ENCODE measurements at regions not wholly inside any gene's neighbourhood (a gene's known extent, or its start where the extent isn't known, plus 50 kb on each side); places are given as distances from the start of the nearest gene placed in this dataset.
A peak's percentile ranks its signal among the peaks of the same experiment; 100 is the strongest.

GRCh38 chr4:81814987-81815541 is 343.4 kb upstream of the RASGEF1B start:
- no peak overlapping the region for H3K27ac Mint-ChIP-seq
- no peak overlapping the region for H3K4me3 Mint-ChIP-seq
- intact Hi-C loops (cut with micrococcal nuclease) = no loop called here
- no peaks in the 10 kb centered on the region for H3K36me3 Mint-ChIP-seq (ENCODE audit: low read depth)
- no peak for DNase-seq (ENCODE audit: low spot score)
- H3K4me1 Mint-ChIP-seq (ENCODE audit: low read depth) = no peaks in the 10 kb centered on the region
- no peaks in the 10 kb centered on the region for H3K9me3 Mint-ChIP-seq
- peaks cover 8% of the 10 kb centered on the region for H3K27me3 Mint-ChIP-seq (ENCODE audit: insufficient read depth)

- no peak overlapping the region for H3K4me3 Mint-ChIP-seq
These were observed 340.0 kb upstream of the RASGEF1B start for GRCh38 chr4:81811562-81812293.

GRCh38 chr4:81808011-81808672 is 336.4 kb upstream of the RASGEF1B start:
- intact Hi-C loops (cut with micrococcal nuclease) = no loop called here
- Mint-ChIP-seq H3K27ac (no peak overlapping the region), H3K27me3 (ENCODE audit: insufficient read depth) (no peaks in the 10 kb centered on the region), H3K4me1 (ENCODE audit: low read depth) (no peaks in the 10 kb centered on the region), H3K9me3 (no peaks in the 10 kb centered on the region), H3K36me3 (ENCODE audit: low read depth) (no peaks in the 10 kb centered on the region), H3K4me3 (no peak overlapping the region)
- DNase-seq (ENCODE audit: low spot score) = no peak

More at GRCh38 chr4:81811562-81812293, 340.0 kb upstream of the RASGEF1B start:
- no peaks in the 10 kb centered on the region for H3K4me1 Mint-ChIP-seq (ENCODE audit: low read depth)
- H3K27ac Mint-ChIP-seq = no peak overlapping the region
- H3K27me3 Mint-ChIP-seq (ENCODE audit: insufficient read depth) = peaks cover 4% of the 10 kb centered on the region
- no peaks in the 10 kb centered on the region for H3K9me3 Mint-ChIP-seq
- intact Hi-C loops (cut with micrococcal nuclease) = no loop called here
- no peaks in the 10 kb centered on the region for H3K36me3 Mint-ChIP-seq (ENCODE audit: low read depth)
- no peak for DNase-seq (ENCODE audit: low spot score)

GRCh38 chr4:81807386-81807785 is 335.7 kb upstream of the RASGEF1B start:
- no peaks in the 10 kb centered on the region for H3K9me3 Mint-ChIP-seq
- H3K4me1 Mint-ChIP-seq (ENCODE audit: low read depth) = no peaks in the 10 kb centered on the region
- intact Hi-C loops (cut with micrococcal nuclease) = no loop called here
- no peaks in the 10 kb centered on the region for H3K36me3 Mint-ChIP-seq (ENCODE audit: low read depth)
- H3K4me3 Mint-ChIP-seq = no peak overlapping the region
- DNase-seq (ENCODE audit: low spot score) = no peak
- H3K27me3 Mint-ChIP-seq (ENCODE audit: insufficient read depth) = peaks cover 2% of the 10 kb centered on the region
- H3K27ac Mint-ChIP-seq = no peak overlapping the region

- H3K36me3 Mint-ChIP-seq (ENCODE audit: low read depth) = no peaks in the 10 kb centered on the region
- peaks cover 2% of the 10 kb centered on the region for H3K27me3 Mint-ChIP-seq (ENCODE audit: insufficient read depth)
- intact Hi-C loops (cut with micrococcal nuclease) = no loop called here
- no peaks in the 10 kb centered on the region for H3K9me3 Mint-ChIP-seq
- H3K4me1 Mint-ChIP-seq (ENCODE audit: low read depth) = no peaks in the 10 kb centered on the region
- no peak overlapping the region for H3K4me3 Mint-ChIP-seq
- no peak overlapping the region for H3K27ac Mint-ChIP-seq
- no peak for DNase-seq (ENCODE audit: low spot score)
These were observed 334.8 kb upstream of the RASGEF1B start for GRCh38 chr4:81806485-81806884.

GRCh38 chr4:81804849-81805248 is 333.1 kb upstream of the RASGEF1B start:
- H3K27ac Mint-ChIP-seq = no peak overlapping the region
- H3K4me3 Mint-ChIP-seq = no peak overlapping the region
- DNase-seq (ENCODE audit: low spot score) = no peak
- no peaks in the 10 kb centered on the region for H3K4me1 Mint-ChIP-seq (ENCODE audit: low read depth)
- no peaks in the 10 kb centered on the region for H3K36me3 Mint-ChIP-seq (ENCODE audit: low read depth)
- intact Hi-C loops (cut with micrococcal nuclease) = no loop called here
- H3K9me3 Mint-ChIP-seq = no peaks in the 10 kb centered on the region
- peaks cover 2% of the 10 kb centered on the region for H3K27me3 Mint-ChIP-seq (ENCODE audit: insufficient read depth)

- peaks cover 2% of the 10 kb centered on the region for H3K27me3 Mint-ChIP-seq (ENCODE audit: insufficient read depth)
- H3K4me3 Mint-ChIP-seq = no peak overlapping the region
- no peaks in the 10 kb centered on the region for H3K36me3 Mint-ChIP-seq (ENCODE audit: low read depth)
- peaks cover 5% of the 10 kb centered on the region for H3K9me3 Mint-ChIP-seq
- intact Hi-C loops (cut with micrococcal nuclease) = no loop called here
- no peaks in the 10 kb centered on the region for H3K4me1 Mint-ChIP-seq (ENCODE audit: low read depth)
- no peak overlapping the region for H3K27ac Mint-ChIP-seq
- DNase-seq (ENCODE audit: low spot score) = no peak
These were observed 330.7 kb upstream of the RASGEF1B start for GRCh38 chr4:81802285-81802846.

- peaks cover 13% of the 10 kb centered on the region for H3K9me3 Mint-ChIP-seq
- H3K27ac Mint-ChIP-seq = no peak overlapping the region
- no peak for DNase-seq (ENCODE audit: low spot score)
- H3K36me3 Mint-ChIP-seq (ENCODE audit: low read depth) = no peaks in the 10 kb centered on the region
- intact Hi-C loops (cut with micrococcal nuclease) = no loop called here
- peaks cover 8% of the 10 kb centered on the region for H3K4me1 Mint-ChIP-seq (ENCODE audit: low read depth)
- H3K27me3 Mint-ChIP-seq (ENCODE audit: insufficient read depth) = peaks cover 2% of the 10 kb centered on the region
- H3K4me3 Mint-ChIP-seq = no peak overlapping the region
These were observed 327.7 kb upstream of the RASGEF1B start for GRCh38 chr4:81799371-81799770.

- H3K9me3 Mint-ChIP-seq = peaks cover 13% of the 10 kb centered on the region
- H3K4me3 Mint-ChIP-seq = no peak overlapping the region
- no peaks in the 10 kb centered on the region for H3K36me3 Mint-ChIP-seq (ENCODE audit: low read depth)
- H3K4me1 Mint-ChIP-seq (ENCODE audit: low read depth) = peaks cover 8% of the 10 kb centered on the region
- H3K27me3 Mint-ChIP-seq (ENCODE audit: insufficient read depth) = peaks cover 3% of the 10 kb centered on the region
- no peak for DNase-seq (ENCODE audit: low spot score)
- H3K27ac Mint-ChIP-seq = peak overlapping the region; percentile 24
- intact Hi-C loops (cut with micrococcal nuclease) = no loop called here
These were observed 325.3 kb upstream of the RASGEF1B start for GRCh38 chr4:81796790-81797528.

GRCh38 chr4:81792521-81792920 is 320.8 kb upstream of the RASGEF1B start:
- Mint-ChIP-seq H3K27ac (no peak overlapping the region), H3K27me3 (ENCODE audit: insufficient read depth) (peaks cover 5% of the 10 kb centered on the region), H3K9me3 (peaks cover 10% of the 10 kb centered on the region), H3K4me3 (no peak overlapping the region), H3K36me3 (ENCODE audit: low read depth) (no peaks in the 10 kb centered on the region), H3K4me1 (ENCODE audit: low read depth) (peaks cover 14% of the 10 kb centered on the region)
- DNase-seq (ENCODE audit: low spot score) = no peak
- intact Hi-C loops (cut with micrococcal nuclease) = no loop called here

GRCh38 chr4:81790477-81790876 is 318.8 kb upstream of the RASGEF1B start:
- H3K9me3 Mint-ChIP-seq = no peaks in the 10 kb centered on the region
- no peak for DNase-seq (ENCODE audit: low spot score)
- H3K27ac Mint-ChIP-seq = no peak overlapping the region
- H3K4me3 Mint-ChIP-seq = no peak overlapping the region
- H3K4me1 Mint-ChIP-seq (ENCODE audit: low read depth) = peaks cover 24% of the 10 kb centered on the region
- H3K36me3 Mint-ChIP-seq (ENCODE audit: low read depth) = no peaks in the 10 kb centered on the region
- H3K27me3 Mint-ChIP-seq (ENCODE audit: insufficient read depth) = peaks cover 5% of the 10 kb centered on the region
- intact Hi-C loops (cut with micrococcal nuclease) = no loop called here

GRCh38 chr4:81789741-81790399 is 318.2 kb upstream of the RASGEF1B start:
- intact Hi-C loops (cut with micrococcal nuclease) = no loop called here
- no peaks in the 10 kb centered on the region for H3K9me3 Mint-ChIP-seq
- H3K27ac Mint-ChIP-seq = no peak overlapping the region
- no peaks in the 10 kb centered on the region for H3K36me3 Mint-ChIP-seq (ENCODE audit: low read depth)
- peaks cover 5% of the 10 kb centered on the region for H3K27me3 Mint-ChIP-seq (ENCODE audit: insufficient read depth)
- no peak overlapping the region for H3K4me3 Mint-ChIP-seq
- no peak for DNase-seq (ENCODE audit: low spot score)
- H3K4me1 Mint-ChIP-seq (ENCODE audit: low read depth) = peaks cover 24% of the 10 kb centered on the region

Data from activated T-helper 1 cell treated with anti-CD3 and anti-CD28 coated beads, Interleukin-12 subunit alpha, Interleukin-12 subunit beta, Interleukin-2, Interleukin-4 antibody, amounts not matched to agents 30 ng/mL and 10 ng/mL and 1 ng/mL, durations not matched to agents 14 hours and 24 hours and 36 hours (primary cell).